Adrenal gland (tissue), 9 donors: ENCODE measurements at regions not wholly inside any gene's neighbourhood (a gene's known extent, or its start where the extent isn't known, plus 50 kb on each side); places are given as distances from the start of the nearest gene placed in this dataset.

Experiments
- DNase-seq, 7 donors: peaks; one replicate each; pipeline ENCODE4 v3.0.0-alpha.2; 2019 to 2020
- H3K27ac ChIP-seq, 5 donors: fragments of 200-600 bp; sonication (generic) in 4 of 5; 1 replicate in 3 of 5; 2 replicates in 2 of 5; pipeline versions ENCODE4 v1.5.1 to v1.8.0; 2016 to 2020; ENCODE audit warnings: mild to moderate bottlenecking in 1 of 5
- H3K27me3 ChIP-seq: fragments of 200-600 bp; 2 replicates; pipeline ENCODE4 v1.8.0; 2021
- H3K36me3 ChIP-seq, 2 donors: fragments of 200-600 bp; replicated peaks in 1 of 2; 1 replicate in 1 of 2; 2 replicates in 1 of 2; pipeline versions ENCODE4 v1.5.1 to v1.8.0; 2018 to 2022
- H3K4me1 ChIP-seq, 2 donors: fragments of 200-600 bp; replicated peaks in 1 of 2; 1 replicate in 1 of 2; 2 replicates in 1 of 2; pipeline versions ENCODE4 v1.5.1 to v1.8.0; 2018 to 2021
- H3K4me3 ChIP-seq, 4 donors: fragments of 200-600 bp; sonication (generic) in 3 of 4; one replicate each; pipeline ENCODE4 v1.5.1; 2016 to 2018
- H3K9me3 ChIP-seq, 3 donors: fragments of 200-600 bp; sonication (generic) in 1 of 3; replicated peaks in 1 of 3; 1 replicate in 2 of 3; 2 replicates in 1 of 3; pipeline versions ENCODE4 v1.5.1 to v1.8.0; 2016 to 2021
- CTCF ChIP-seq, 6 experiments: fragments of 450-650 bp in 4 of 6; fragments of 200-600 bp in 2 of 6; sonication (generic) in 1 of 6; IDR thresholded peaks; 1 replicate in 5 of 6; 2 replicates in 1 of 6; pipeline versions ENCODE4 v1.5.1 to v1.8.0; 2016 to 2021; ENCODE audit warnings: antibody characterized with exemption in 6 of 6, mild to moderate bottlenecking in 2 of 6, moderate library complexity in 1 of 6
- POLR2A ChIP-seq, 2 donors: fragments of 450-650 bp; IDR thresholded peaks; one replicate each; pipeline ENCODE4 v1.6.1; 2017; ENCODE audit warnings: antibody characterized with exemption in 2 of 2, mild to moderate bottlenecking in 2 of 2, moderate library complexity in 1 of 2
- WGBS, 4 donors: extraction: QIAGEN DNeasy Blood & Tissue Kit in 2 of 4; methylation state at CpG; one replicate each; pipeline versions ENCODE4 v1.1.5 to v1.1.7; 2013 to 2017; 5-methylcytosine and 5-hydroxymethylcytosine counted together
- intact Hi-C, 2 donors: fragments of 100-400 bp; cut with DNase I; formaldehyde crosslinking; loops; one replicate each; pipeline versions ENCODE4 v1.14.1 to v1.15.0; 2022 to 2023
- donor health status: healthy with polysubstance abuse.
- donor health status: Bipolar disorder and iron deficiency.
- donor health status: DM: yes; HTN: yes; CAD: no.
- donor health status: DM: no; HTN: no; CAD: no.
- donor health status: DM: no; HTN: no; CAD: no.

- TF ChIP-seq CTCF (IDR thresholded peaks at IDR 0.05): no peak
- no peak for TF ChIP-seq POLR2A (IDR thresholded peaks at IDR 0.05)
- 66 to 80% (median 79%) methylated on average over 3 to 16 of the region's 16 CpGs for WGBS, 4 donors
These were observed 85.5 kb downstream of the HMX1 start for GRCh38 chr4:8786166-8786565.

GRCh38 chr4:8785656-8786142 is 85.9 kb downstream of the HMX1 start:
- DNase-seq: no peak
- Histone ChIP-seq H3K9me3 (no peaks in the 10 kb centered on the region), H3K27ac (no peak overlapping the region), H3K27me3 (no peaks in the 10 kb centered on the region), H3K36me3 (no peaks in the 10 kb centered on the region), H3K4me3 (no peak overlapping the region), H3K4me1 (no peaks in the 10 kb centered on the region)
- intact Hi-C loops: no loop called here
- TF ChIP-seq POLR2A (IDR thresholded peaks at IDR 0.05) (no peak), CTCF (IDR thresholded peaks at IDR 0.05) (no peak)
- WGBS, 4 donors: 59 to 79% (median 64%) methylated on average over 13 to 15 of the region's 15 CpGs

More at GRCh38 chr4:8786166-8786565, 85.5 kb downstream of the HMX1 start:
- Histone ChIP-seq H3K27me3 (no peaks in the 10 kb centered on the region), H3K9me3 (no peaks in the 10 kb centered on the region), H3K4me1 (no peaks in the 10 kb centered on the region), H3K27ac (no peak overlapping the region), H3K4me3 (no peak overlapping the region), H3K36me3 (no peaks in the 10 kb centered on the region)
- intact Hi-C loops: no loop called here
- no peak for DNase-seq

GRCh38 chr4:8783736-8784135 is 87.9 kb downstream of the HMX1 start:
- H3K36me3 ChIP-seq: no peaks in the 10 kb centered on the region

GRCh38 chr4:8782135-8782534 is 89.5 kb downstream of the HMX1 start:
- H3K4me3 ChIP-seq: no peak overlapping the region
- WGBS, 4 donors: 62 to 79% (median 72%) methylated on average over 2 to 12 of the region's 12 CpGs
- no peaks in the 10 kb centered on the region for H3K4me1 ChIP-seq
- no peaks in the 10 kb centered on the region for H3K27me3 ChIP-seq
- TF ChIP-seq POLR2A (IDR thresholded peaks at IDR 0.05): no peak
- TF ChIP-seq CTCF (IDR thresholded peaks at IDR 0.05): no peak
- no peaks in the 10 kb centered on the region for H3K36me3 ChIP-seq
- no peak overlapping the region for H3K27ac ChIP-seq
- no peaks in the 10 kb centered on the region for H3K9me3 ChIP-seq
- DNase-seq: no peak
- intact Hi-C loops: no loop called here

More at GRCh38 chr4:8783736-8784135, 87.9 kb downstream of the HMX1 start:
- Histone ChIP-seq H3K27me3 (no peaks in the 10 kb centered on the region), H3K4me1 (no peaks in the 10 kb centered on the region), H3K4me3 (no peak overlapping the region), H3K9me3 (no peaks in the 10 kb centered on the region), H3K27ac (no peak overlapping the region)
- no peak for DNase-seq
- TF ChIP-seq POLR2A (IDR thresholded peaks at IDR 0.05) (no peak), CTCF (IDR thresholded peaks at IDR 0.05) (no peak)
- intact Hi-C loops: no loop called here
- WGBS, 4 donors: 53 to 73% (median 68%) methylated on average over 4 to 14 of the region's 14 CpGs
